ENCODE measurements at regions not wholly inside any gene's neighbourhood (a gene's known extent, or its start where the extent isn't known, plus 50 kb on each side); places are given as distances from the start of the nearest gene placed in this dataset.

- DNase-seq = no peak
Measured at GRCh38 chr14:101361451-101362433, 199.6 kb upstream of the DIO3 start.

- DNase-seq = no peak
Measured at GRCh38 chr14:101362529-101363260, 198.6 kb upstream of the DIO3 start.

GRCh38 chr14:101363261-101363555 is 198.1 kb upstream of the DIO3 start:
- no peak for DNase-seq

- no peak for DNase-seq
Measured at GRCh38 chr14:101363880-101364391, 197.4 kb upstream of the DIO3 start.

GRCh38 chr14:101364503-101365328 is 196.6 kb upstream of the DIO3 start:
- DNase-seq = no peak

- DNase-seq = no peak
Measured at GRCh38 chr14:101365329-101366158, 195.8 kb upstream of the DIO3 start.

- no peak for DNase-seq
Measured at GRCh38 chr14:101367421-101368261, 193.7 kb upstream of the DIO3 start.

- no peak for DNase-seq
Measured at GRCh38 chr14:101368629-101369028, 192.7 kb upstream of the DIO3 start.

- DNase-seq = no peak
Measured at GRCh38 chr14:101369194-101369915, 191.9 kb upstream of the DIO3 start.

GRCh38 chr14:101369916-101370592 is 191.2 kb upstream of the DIO3 start:
- DNase-seq = no peak

GRCh38 chr14:101370593-101371569 is 190.4 kb upstream of the DIO3 start:
- DNase-seq = no peak

- no peak for DNase-seq
Measured at GRCh38 chr14:101371799-101372793, 189.2 kb upstream of the DIO3 start.

GRCh38 chr14:101372894-101373620 is 188.2 kb upstream of the DIO3 start:
- DNase-seq = no peak

GRCh38 chr14:101373690-101374295 is 187.5 kb upstream of the DIO3 start:
- no peak for DNase-seq

GRCh38 chr14:101374373-101375338 is 186.6 kb upstream of the DIO3 start:
- DNase-seq = no peak
